CD1c-positive myeloid dendritic cell (primary cell): ENCODE measurements at regions not wholly inside any gene's neighbourhood (a gene's known extent, or its start where the extent isn't known, plus 50 kb on each side); places are given as distances from the start of the nearest gene placed in this dataset.

Source experiments
- DNase-seq: peaks from one replicate; pipeline ENCODE4 v3.0.0-alpha.2; 2016; ENCODE audit errors: extremely low spot score

- no peak for DNase-seq
Observed at GRCh38 chr15:61798631-61799030, 261.6 kb downstream of the VPS13C start.

- no peak for DNase-seq
Observed at GRCh38 chr15:61796056-61796455, 264.2 kb downstream of the VPS13C start.

GRCh38 chr15:61794881-61795280 is 265.4 kb downstream of the VPS13C start:
- DNase-seq: no peak

GRCh38 chr15:61794276-61794675 is 266.0 kb downstream of the VPS13C start:
- DNase-seq: no peak

GRCh38 chr15:61784734-61785133 is 275.5 kb downstream of the VPS13C start:
- DNase-seq: no peak

- DNase-seq: no peak
Observed at GRCh38 chr15:61780278-61780980, 279.8 kb downstream of the VPS13C start.

GRCh38 chr15:61777689-61778088 is 282.6 kb downstream of the VPS13C start:
- DNase-seq: no peak

- no peak for DNase-seq
Observed at GRCh38 chr15:61769557-61769956, 290.7 kb downstream of the VPS13C start.

- DNase-seq: no peak
Observed at GRCh38 chr15:61768131-61768530, 292.1 kb downstream of the VPS13C start.

GRCh38 chr15:61764981-61765380 is 295.3 kb downstream of the VPS13C start:
- DNase-seq: no peak

- no peak for DNase-seq
Observed at GRCh38 chr15:61764141-61764540, 296.1 kb downstream of the VPS13C start.

- no peak for DNase-seq
Observed at GRCh38 chr15:61762676-61763075, 297.6 kb downstream of the VPS13C start.

- no peak for DNase-seq
Observed at GRCh38 chr15:61759639-61760038, 300.6 kb downstream of the VPS13C start.

GRCh38 chr15:61756071-61756820 is 304.0 kb downstream of the VPS13C start:
- no peak for DNase-seq

- no peak for DNase-seq
Observed at GRCh38 chr15:61755467-61755866, 304.8 kb downstream of the VPS13C start.

GRCh38 chr15:61753018-61753710 is 307.1 kb downstream of the VPS13C start:
- DNase-seq: no peak

- DNase-seq: no peak
Observed at GRCh38 chr15:61752001-61752400, 308.2 kb downstream of the VPS13C start.

GRCh38 chr15:61750271-61751084 is 309.8 kb downstream of the VPS13C start:
- DNase-seq: no peak

GRCh38 chr15:61749169-61749568 is 311.1 kb downstream of the VPS13C start:
- no peak for DNase-seq

GRCh38 chr15:61748529-61748928 is 311.7 kb downstream of the VPS13C start:
- DNase-seq: no peak

- no peak for DNase-seq
Observed at GRCh38 chr15:61746589-61746988, 313.7 kb downstream of the VPS13C start.

- DNase-seq: no peak
Observed at GRCh38 chr15:61743345-61743909, 316.8 kb downstream of the VPS13C start.
